ENCODE measurements at regions not wholly inside any gene's neighbourhood (a gene's known extent, or its start where the extent isn't known, plus 50 kb on each side); places are given as distances from the start of the nearest gene placed in this dataset.

- intact Hi-C loops (cut with micrococcal nuclease): no loop called here
- H3K27me3 Mint-ChIP-seq: no peaks in the 10 kb centered on the region
- H3K27ac Mint-ChIP-seq: no peak overlapping the region
- no peaks in the 10 kb centered on the region for H3K36me3 Mint-ChIP-seq (ENCODE audit: low read depth)
- CTCF ChIA-PET: no interaction called here
- POLR2A ChIA-PET: no interaction called here
- no peak overlapping the region for H3K4me3 Mint-ChIP-seq
- DNase-seq (no peak), ATAC-seq (ENCODE audit: low read depth) (no peak)
- no peak for TF ChIP-seq CTCF (IDR thresholded peaks at IDR 0.05)
- H3K9me3 Mint-ChIP-seq: no peaks in the 10 kb centered on the region
- H3K4me1 Mint-ChIP-seq: no peaks in the 10 kb centered on the region
These were observed 170.9 kb downstream of the OXSM start for GRCh38 chr3:25960776-25961175.

- Mint-ChIP-seq H3K9me3 (no peaks in the 10 kb centered on the region), H3K27me3 (no peaks in the 10 kb centered on the region), H3K36me3 (ENCODE audit: low read depth) (no peaks in the 10 kb centered on the region), H3K4me1 (no peaks in the 10 kb centered on the region), H3K4me3 (no peak overlapping the region), H3K27ac (no peak overlapping the region)
- ChIA-PET POLR2A (no interaction called here), CTCF (no interaction called here)
- TF ChIP-seq CTCF (IDR thresholded peaks at IDR 0.05): no peak
- ATAC-seq (ENCODE audit: low read depth) (no peak), DNase-seq (no peak)
- intact Hi-C loops (cut with micrococcal nuclease): no loop called here
These were observed 172.4 kb downstream of the OXSM start for GRCh38 chr3:25962255-25962654.

GRCh38 chr3:25964141-25964540 is 174.3 kb downstream of the OXSM start:
- Mint-ChIP-seq H3K36me3 (ENCODE audit: low read depth) (no peaks in the 10 kb centered on the region), H3K4me1 (no peaks in the 10 kb centered on the region), H3K4me3 (no peak overlapping the region), H3K27me3 (no peaks in the 10 kb centered on the region), H3K27ac (no peak overlapping the region), H3K9me3 (no peaks in the 10 kb centered on the region)
- TF ChIP-seq CTCF (IDR thresholded peaks at IDR 0.05): no peak
- ChIA-PET POLR2A (no interaction called here), CTCF (no interaction called here)
- no peak for DNase-seq
- no peak for ATAC-seq (ENCODE audit: low read depth)
- intact Hi-C loops (cut with micrococcal nuclease): no loop called here

GRCh38 chr3:25967385-25967784 is 177.5 kb downstream of the OXSM start:
- Mint-ChIP-seq H3K36me3 (ENCODE audit: low read depth) (no peaks in the 10 kb centered on the region), H3K4me3 (no peak overlapping the region), H3K27ac (no peak overlapping the region), H3K4me1 (no peaks in the 10 kb centered on the region), H3K27me3 (no peaks in the 10 kb centered on the region), H3K9me3 (no peaks in the 10 kb centered on the region)
- no peak for ATAC-seq (ENCODE audit: low read depth)
- ChIA-PET POLR2A (no interaction called here), CTCF (no interaction called here)
- DNase-seq: no peak
- TF ChIP-seq CTCF (IDR thresholded peaks at IDR 0.05): no peak
- intact Hi-C loops (cut with micrococcal nuclease): no loop called here

GRCh38 chr3:25971736-25972135 is 181.8 kb downstream of the OXSM start:
- intact Hi-C loops (cut with micrococcal nuclease): no loop called here
- POLR2A ChIA-PET: no interaction called here
- CTCF ChIA-PET: no interaction called here
- no peaks in the 10 kb centered on the region for H3K9me3 Mint-ChIP-seq
- ATAC-seq (ENCODE audit: low read depth): no peak
- DNase-seq: no peak
- TF ChIP-seq CTCF (IDR thresholded peaks at IDR 0.05): no peak
- H3K4me1 Mint-ChIP-seq: no peaks in the 10 kb centered on the region
- no peak overlapping the region for H3K27ac Mint-ChIP-seq
- H3K27me3 Mint-ChIP-seq: no peaks in the 10 kb centered on the region
- no peak overlapping the region for H3K4me3 Mint-ChIP-seq
- no peaks in the 10 kb centered on the region for H3K36me3 Mint-ChIP-seq (ENCODE audit: low read depth)

All from activated B cell treated with CpG ODN at 0.5 μM for 24 hours (primary cell).